ENCODE measurements at regions not wholly inside any gene's neighbourhood (a gene's known extent, or its start where the extent isn't known, plus 50 kb on each side); places are given as distances from the start of the nearest gene placed in this dataset.

GRCh38 chr4:130689181-130689580 is 1593.2 kb downstream of the C4orf33 start:
- Histone ChIP-seq H3K9me3 (no peaks in the 10 kb centered on the region), H3K4me3 (no peak overlapping the region), H3K27me3 (replicated peaks; ENCODE audit: insufficient read depth) (no peaks in the 10 kb centered on the region), H3K4me1 (replicated peaks) (no peaks in the 10 kb centered on the region), H3K27ac (no peak overlapping the region), H3K36me3 (no peaks in the 10 kb centered on the region)
- intact Hi-C loops (cut with DNase I) = no loop called here
- no peak for TF ChIP-seq POLR2AphosphoS5 (IDR thresholded peaks at IDR 0.05)
- TF ChIP-seq, protein P1, sequence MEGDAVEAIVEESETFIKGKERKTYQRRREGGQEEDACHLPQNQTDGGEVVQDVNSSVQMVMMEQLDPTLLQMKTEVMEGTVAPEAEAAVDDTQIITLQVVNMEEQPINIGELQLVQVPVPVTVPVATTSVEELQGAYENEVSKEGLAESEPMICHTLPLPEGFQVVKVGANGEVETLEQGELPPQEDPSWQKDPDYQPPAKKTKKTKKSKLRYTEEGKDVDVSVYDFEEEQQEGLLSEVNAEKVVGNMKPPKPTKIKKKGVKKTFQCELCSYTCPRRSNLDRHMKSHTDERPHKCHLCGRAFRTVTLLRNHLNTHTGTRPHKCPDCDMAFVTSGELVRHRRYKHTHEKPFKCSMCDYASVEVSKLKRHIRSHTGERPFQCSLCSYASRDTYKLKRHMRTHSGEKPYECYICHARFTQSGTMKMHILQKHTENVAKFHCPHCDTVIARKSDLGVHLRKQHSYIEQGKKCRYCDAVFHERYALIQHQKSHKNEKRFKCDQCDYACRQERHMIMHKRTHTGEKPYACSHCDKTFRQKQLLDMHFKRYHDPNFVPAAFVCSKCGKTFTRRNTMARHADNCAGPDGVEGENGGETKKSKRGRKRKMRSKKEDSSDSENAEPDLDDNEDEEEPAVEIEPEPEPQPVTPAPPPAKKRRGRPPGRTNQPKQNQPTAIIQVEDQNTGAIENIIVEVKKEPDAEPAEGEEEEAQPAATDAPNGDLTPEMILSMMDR (IDR thresholded peaks at IDR 0.05) = no peak
- no peak for TF ChIP-seq POLR2A (IDR thresholded peaks at IDR 0.05)
- DNase-seq (ENCODE audit: low spot score) = no peak

- intact Hi-C loops (cut with DNase I) = no loop called here
- no peaks in the 10 kb centered on the region for H3K36me3 ChIP-seq
- no peak overlapping the region for H3K4me3 ChIP-seq
- TF ChIP-seq POLR2A (IDR thresholded peaks at IDR 0.05) (no peak), POLR2AphosphoS5 (IDR thresholded peaks at IDR 0.05) (no peak)
- TF ChIP-seq, protein P1 (IDR thresholded peaks at IDR 0.05) = no peak
- no peak overlapping the region for H3K27ac ChIP-seq
- DNase-seq (ENCODE audit: low spot score) = no peak
- no peaks in the 10 kb centered on the region for H3K4me1 ChIP-seq (replicated peaks)
- 87% methylated on average over 2 of the region's 2 CpGs for WGBS
- H3K9me3 ChIP-seq = no peaks in the 10 kb centered on the region
- no peaks in the 10 kb centered on the region for H3K27me3 ChIP-seq (replicated peaks; ENCODE audit: insufficient read depth)
These were observed 1602.3 kb downstream of the C4orf33 start for GRCh38 chr4:130698251-130698650.

- intact Hi-C loops (cut with DNase I) = no loop called here
- no peaks in the 10 kb centered on the region for H3K27me3 ChIP-seq (replicated peaks; ENCODE audit: insufficient read depth)
- no peaks in the 10 kb centered on the region for H3K36me3 ChIP-seq
- H3K4me1 ChIP-seq (replicated peaks) = no peaks in the 10 kb centered on the region
- H3K27ac ChIP-seq = no peak overlapping the region
- WGBS = 48% methylated on average over 5 of the region's 5 CpGs
- no peak overlapping the region for H3K4me3 ChIP-seq
- TF ChIP-seq, protein P1 (IDR thresholded peaks at IDR 0.05) = no peak
- no peak for TF ChIP-seq POLR2A (IDR thresholded peaks at IDR 0.05)
- no peak for TF ChIP-seq POLR2AphosphoS5 (IDR thresholded peaks at IDR 0.05)
- H3K9me3 ChIP-seq = no peaks in the 10 kb centered on the region
- DNase-seq (ENCODE audit: low spot score) = no peak
These were observed 1603.1 kb downstream of the C4orf33 start for GRCh38 chr4:130699004-130699403.

- WGBS = 91% methylated on average over 8 of the region's 8 CpGs
- TF ChIP-seq, protein P1 (IDR thresholded peaks at IDR 0.05) = no peak
- TF ChIP-seq POLR2A (IDR thresholded peaks at IDR 0.05) (no peak), POLR2AphosphoS5 (IDR thresholded peaks at IDR 0.05) (no peak)
- intact Hi-C loops (cut with DNase I) = no loop called here
These were observed 1607.4 kb downstream of the C4orf33 start for GRCh38 chr4:130703211-130703935.

GRCh38 chr4:130705023-130705422 is 1609.1 kb downstream of the C4orf33 start:
- no peaks in the 10 kb centered on the region for H3K36me3 ChIP-seq
- TF ChIP-seq POLR2A (IDR thresholded peaks at IDR 0.05) = no peak
- TF ChIP-seq POLR2AphosphoS5 (IDR thresholded peaks at IDR 0.05) = no peak
- TF ChIP-seq, protein P1 (IDR thresholded peaks at IDR 0.05) = no peak
- no peaks in the 10 kb centered on the region for H3K27me3 ChIP-seq (replicated peaks; ENCODE audit: insufficient read depth)
- no peak for DNase-seq (ENCODE audit: low spot score)
- no peak overlapping the region for H3K27ac ChIP-seq
- H3K4me1 ChIP-seq (replicated peaks) = no peaks in the 10 kb centered on the region
- no peak overlapping the region for H3K4me3 ChIP-seq
- H3K9me3 ChIP-seq = no peaks in the 10 kb centered on the region
- intact Hi-C loops (cut with DNase I) = no loop called here

More at GRCh38 chr4:130703211-130703935, 1607.4 kb downstream of the C4orf33 start:
- Histone ChIP-seq H3K4me3 (no peak overlapping the region), H3K27me3 (replicated peaks; ENCODE audit: insufficient read depth) (no peaks in the 10 kb centered on the region), H3K9me3 (no peaks in the 10 kb centered on the region), H3K27ac (no peak overlapping the region), H3K4me1 (replicated peaks) (no peaks in the 10 kb centered on the region), H3K36me3 (no peaks in the 10 kb centered on the region)
- DNase-seq (ENCODE audit: low spot score) = no peak
